HepG2 (cell line): ENCODE measurements at regions not wholly inside any gene's neighbourhood (a gene's known extent, or its start where the extent isn't known, plus 50 kb on each side); places are given as distances from the start of the nearest gene placed in this dataset.

Experiments used
- ATAC-seq: fragments of 200-7000 bp; cut with Tn5 transposase; 3 replicates; pipeline ENCODE4 v1.9.1; 2020; ENCODE audit warnings: mild to moderate bottlenecking, moderate library complexity
- BruUV-seq: library from RNA; stranded (reverse); fragments of 400-500 nt; replicated peaks from 2 replicates; lab custom pipeline; 2021; lab: Mats Ljungman, UMichigan
- CTCF ChIA-PET: fragments of 300-600 bp; formaldehyde crosslinking; extraction: SDS; loops from one replicate; lab custom pipeline; 2021; ENCODE audit warnings: low total read pairs, inconsistent platforms, low intra/inter-chr PET ratio; lab: Yijun Ruan, JAX
- POLR2A ChIA-PET: fragments of 350-600 bp; sonication (Branson Sonifier 250); formaldehyde crosslinking; loops from one replicate; lab custom pipeline; 2020; ENCODE audit warnings: antibody characterized with exemption, inconsistent platforms; lab: Yijun Ruan, JAX
- DNase-seq: peaks from one replicate; pipeline ENCODE4 v3.0.0-alpha.2; 2015; ENCODE audit warnings: low spot score
- FAIRE-seq: peaks from 3 replicates; lab custom pipeline; 2011; peaks lifted over from hg19 to GRCh38; lab: Jason Lieb, UNC
- H2AFZ ChIP-seq: one replicate; pipeline ENCODE4 v1.6.1; 2011; ENCODE audit warnings: low read length, inconsistent platforms
- H3K27ac ChIP-seq: fragments of 300-600 bp; 3 replicates; pipeline ENCODE4 v1.8.0; 2011; ENCODE audit warnings: mixed run types, mild to moderate bottlenecking, mixed read lengths, low read length, inconsistent platforms; ENCODE audit not compliant: insufficient read depth; ENCODE audit errors: extremely low read length
- H3K27me3 ChIP-seq, 2 experiments: fragments of 200-600 bp in 1 of 2; 2 replicates in 1 of 2; 3 replicates in 1 of 2; pipeline versions ENCODE4 v1.6.0 to v1.8.0; 2011; ENCODE audit warnings: low read length in 2 of 2, mild to moderate bottlenecking in 2 of 2, moderate library complexity in 2 of 2, inconsistent platforms in 1 of 2; ENCODE audit not compliant: insufficient read depth in 2 of 2, control insufficient read depth in 1 of 2
- H3K36me3 ChIP-seq, 2 experiments: fragments of 200-600 bp in 1 of 2; replicated peaks in 1 of 2; 2 replicates in 1 of 2; 3 replicates in 1 of 2; pipeline versions ENCODE4 v1.5.1 to v1.8.0; 2011; ENCODE audit warnings: low read length in 2 of 2, inconsistent platforms in 1 of 2; ENCODE audit not compliant: insufficient read depth in 2 of 2, control insufficient read depth in 1 of 2
- H3K4me1 ChIP-seq: 2 replicates; pipeline ENCODE4 v1.5.1; 2012; ENCODE audit warnings: low read length, inconsistent platforms; ENCODE audit not compliant: insufficient read depth
- H3K4me2 ChIP-seq: 2 replicates; pipeline ENCODE4 v1.6.0; 2011; ENCODE audit warnings: low read depth, low read length, inconsistent platforms
- H3K4me3 ChIP-seq, 3 experiments: fragments of 200-600 bp in 1 of 3; sonication (generic), shearing (Covaris generic) in 1 of 3; replicated peaks in 1 of 3; 2 replicates each; pipeline ENCODE4 v1.5.1; 2011 to 2016; ENCODE audit warnings: low read length in 3 of 3, inconsistent platforms in 2 of 3, low read depth in 2 of 3, mild to moderate bottlenecking in 2 of 3, control low read depth in 1 of 3, mixed read lengths in 1 of 3; ENCODE audit not compliant: insufficient read depth in 1 of 3
- H3K79me2 ChIP-seq: one replicate; pipeline ENCODE4 v1.6.1; 2011; ENCODE audit warnings: low read length, inconsistent platforms; ENCODE audit not compliant: insufficient read depth
- H3K9ac ChIP-seq: 2 replicates; pipeline ENCODE4 v1.6.0; 2011; ENCODE audit warnings: mild to moderate bottlenecking, low read depth, low read length, inconsistent platforms; ENCODE audit not compliant: insufficient read depth
- H3K9me3 ChIP-seq: 2 replicates; pipeline ENCODE4 v1.5.1; 2012; ENCODE audit warnings: mild to moderate bottlenecking, low read length
- H4K20me1 ChIP-seq: 2 replicates; pipeline ENCODE4 v1.6.0; 2011; ENCODE audit warnings: inconsistent platforms, mild to moderate bottlenecking, low read length, moderate library complexity; ENCODE audit not compliant: insufficient read depth
- ATRX ChIP-seq: sonication (generic); formaldehyde crosslinking; IDR thresholded peaks from 2 replicates; pipeline ENCODE4 v1.4.0; 2020; ENCODE audit warnings: missing genetic modification reagents, borderline replicate concordance
- NFIB ChIP-seq: sonication (generic); formaldehyde crosslinking; IDR thresholded peaks from 2 replicates; pipeline ENCODE4 v1.9.0; 2021; ENCODE audit warnings: missing genetic modification reagents, mild to moderate bottlenecking, borderline replicate concordance
- RFX1 ChIP-seq: fragments of 450-650 bp; IDR thresholded peaks from 2 replicates; pipeline ENCODE4 v1.6.1; 2017
- TEAD3 ChIP-seq: optimal IDR thresholded peaks from 2 replicates; pipeline ENCODE3; 2016; ENCODE audit warnings: borderline replicate concordance
- ZKSCAN1 ChIP-seq: fragments of 150-350 bp; IDR thresholded peaks from 2 replicates; pipeline ENCODE4 v1.6.1; 2014; ENCODE audit warnings: low read length
- WGBS: methylation state at CpG from one replicate; pipeline ENCODE4 v1.1.6; 2017; ENCODE audit warnings: low lambda C conversion rate; 5-methylcytosine and 5-hydroxymethylcytosine counted together
- in situ Hi-C: cut with HindIII; loops from 2 replicates; pipeline ENCODE4 v1.10.0; 2017; ENCODE audit warnings: low pct_unique_long_range_greater_than_20kb; ENCODE audit not compliant: extremely low pct_ligation_motif_present
- intact Hi-C: fragments of 100-400 bp; cut with micrococcal nuclease; formaldehyde crosslinking; loops from one replicate; pipeline ENCODE4 v1.10.0; 2022; ENCODE audit not compliant: unreplicated experiment

DNA sequence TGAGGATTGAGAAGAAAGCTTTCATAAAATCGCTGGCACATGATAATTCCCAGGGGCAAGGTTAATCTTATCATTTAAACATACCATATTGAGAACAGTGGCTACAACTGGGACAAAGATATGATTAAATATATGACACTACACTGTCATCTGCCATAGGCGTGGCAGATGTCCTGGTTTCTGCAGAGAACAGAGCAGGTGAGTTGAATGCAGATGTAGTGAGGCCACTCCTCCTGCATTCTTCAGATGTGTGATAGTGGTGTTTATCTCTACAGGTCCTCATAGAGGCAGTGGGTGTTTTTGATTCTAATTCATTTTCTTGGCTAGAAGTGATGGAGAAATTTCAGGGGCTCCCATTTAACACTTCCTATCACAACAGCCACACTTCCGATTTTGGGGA, 237.0 kb upstream of the CDH9 start:
- in situ Hi-C loops (no loop called here), intact Hi-C loops (no loop called here)
- POLR2A ChIA-PET: no interaction called here
- 2% methylated on average over 3 of the region's 3 CpGs for WGBS
- no peak for TF ChIP-seq RFX1
- Histone ChIP-seq H3K4me2 (no peak overlapping the region), H3K36me3 (no peaks in the 10 kb centered on the region), H2AFZ (no peak overlapping the region), H3K79me2 (no peaks in the 10 kb centered on the region), H3K4me1 (no peaks in the 10 kb centered on the region), H3K27me3 (no peaks in the 10 kb centered on the region), H3K4me3 (no peak overlapping the region), H3K9ac (no peak overlapping the region), H3K9me3 (no peaks in the 10 kb centered on the region; the same call in none of the 2 replicates), H4K20me1 (no peaks in the 10 kb centered on the region), H3K27ac (no peak overlapping the region)
- CTCF ChIA-PET: no interaction called here
- BruUV-seq: no TSS peak
- ATAC-seq (no peak), FAIRE-seq (no peak), DNase-seq (no peak)

DNA sequence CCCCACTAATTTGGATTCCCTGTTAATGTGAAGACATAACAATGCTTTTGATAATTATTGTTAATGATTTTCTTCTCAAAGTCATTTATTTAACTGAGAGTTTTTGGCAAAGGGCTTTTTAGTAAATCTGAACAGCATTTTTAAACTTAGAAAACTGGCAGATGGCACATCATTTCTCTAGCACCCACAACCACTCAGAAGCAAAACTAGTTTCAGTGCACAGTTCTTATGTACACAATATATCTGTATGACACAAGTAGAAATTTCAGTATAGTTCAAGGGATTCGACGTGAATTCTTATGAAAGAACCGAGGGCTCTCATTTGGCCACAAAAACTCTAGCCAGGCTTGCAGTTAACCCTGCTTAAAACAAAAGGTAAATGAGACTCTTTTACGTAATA, 231.4 kb upstream of the CDH9 start:
- intact Hi-C loops (no loop called here), in situ Hi-C loops (no loop called here)
- H3K79me2 ChIP-seq: no peaks in the 10 kb centered on the region
- FAIRE-seq: no peak
- WGBS: 25% methylated on average over 4 of the region's 4 CpGs
- H4K20me1 ChIP-seq: no peaks in the 10 kb centered on the region
- no peak overlapping the region for H3K4me3 ChIP-seq
- POLR2A ChIA-PET: no interaction called here
- no peak for ATAC-seq
- H3K27me3 ChIP-seq: no peaks in the 10 kb centered on the region
- H3K9ac ChIP-seq: no peak overlapping the region
- BruUV-seq: no TSS peak
- H3K4me1 ChIP-seq: no peaks in the 10 kb centered on the region
- no peak overlapping the region for H3K4me2 ChIP-seq
- DNase-seq: no peak
- peaks cover 6% of the 10 kb centered on the region for H3K9me3 ChIP-seq
- no peak overlapping the region for H3K27ac ChIP-seq
- TF ChIP-seq TEAD3 (CRISPR knock-in tag) (no peak), NFIB (CRISPR knock-in tag) (no peak), ZKSCAN1 (no peak), ATRX (CRISPR knock-in tag) (no peak)
- CTCF ChIA-PET: no interaction called here
- no peaks in the 10 kb centered on the region for H3K36me3 ChIP-seq
- H2AFZ ChIP-seq: no peak overlapping the region
